H1 (cell line): ENCODE measurements at regions not wholly inside any gene's neighbourhood (a gene's known extent, or its start where the extent isn't known, plus 50 kb on each side); places are given as distances from the start of the nearest gene placed in this dataset.

Experiments
- CBX5 ChIP-seq: fragments of 300-800, 300-1000 bp; sonication (generic); IDR thresholded peaks from 2 replicates; pipeline ENCODE4 v1.7.1; 2016; ENCODE audit warnings: antibody characterized with exemption, low read length, low read depth
- HDAC2 ChIP-seq, 2 experiments: fragments of 300-600 bp in 1 of 2; sonication (generic) in 1 of 2; IDR thresholded peaks; 2 replicates each; pipeline ENCODE4 v1.6.1; 2011 to 2012; ENCODE audit warnings: low read depth in 2 of 2, low read length in 2 of 2, mild to moderate bottlenecking in 2 of 2, moderate library complexity in 2 of 2, borderline replicate concordance in 1 of 2, inconsistent platforms in 1 of 2
- SIX5 ChIP-seq: IDR thresholded peaks from 2 replicates; pipeline ENCODE4 v1.6.1; 2011; ENCODE audit warnings: mild to moderate bottlenecking, low read depth, low read length
- SP4 ChIP-seq: IDR thresholded peaks from 2 replicates; pipeline ENCODE4 v1.6.1; 2012; ENCODE audit warnings: low read length, inconsistent platforms
- USF2 ChIP-seq: IDR thresholded peaks from 2 replicates; pipeline ENCODE4 v1.6.1; 2011; ENCODE audit warnings: low read length, improper control_type of control experiment
- TF ChIP-seq, protein P1 (sequence below): fragments of 300-600 bp; sonication (generic); IDR thresholded peaks from 2 replicates; pipeline ENCODE4 v1.7.1; 2012; ENCODE audit warnings: low read length, moderate library complexity, mild to moderate bottlenecking, inconsistent platforms; ENCODE audit not compliant: insufficient replicate concordance

DNA sequence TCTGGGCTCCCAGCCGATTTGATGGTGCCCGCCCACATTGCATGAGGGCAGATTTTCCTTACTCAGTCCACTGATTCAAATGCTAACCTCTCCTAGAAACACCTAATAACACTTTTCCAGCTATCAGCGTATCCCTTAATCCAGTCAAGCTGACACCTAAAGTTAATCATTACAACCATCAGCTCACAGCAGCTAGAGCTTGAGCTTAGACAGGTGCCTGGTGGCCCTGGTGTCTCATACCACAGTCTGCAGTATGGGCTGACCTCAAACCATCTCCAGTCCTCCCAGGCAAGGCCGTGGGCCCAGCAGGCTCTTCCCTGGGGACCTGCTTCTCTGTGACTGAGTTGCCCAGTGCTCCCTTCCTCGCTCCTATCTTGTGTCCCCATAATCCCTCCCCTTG, 174.4 kb upstream of the NECTIN1 start (continued):
- TF ChIP-seq, protein P1, sequence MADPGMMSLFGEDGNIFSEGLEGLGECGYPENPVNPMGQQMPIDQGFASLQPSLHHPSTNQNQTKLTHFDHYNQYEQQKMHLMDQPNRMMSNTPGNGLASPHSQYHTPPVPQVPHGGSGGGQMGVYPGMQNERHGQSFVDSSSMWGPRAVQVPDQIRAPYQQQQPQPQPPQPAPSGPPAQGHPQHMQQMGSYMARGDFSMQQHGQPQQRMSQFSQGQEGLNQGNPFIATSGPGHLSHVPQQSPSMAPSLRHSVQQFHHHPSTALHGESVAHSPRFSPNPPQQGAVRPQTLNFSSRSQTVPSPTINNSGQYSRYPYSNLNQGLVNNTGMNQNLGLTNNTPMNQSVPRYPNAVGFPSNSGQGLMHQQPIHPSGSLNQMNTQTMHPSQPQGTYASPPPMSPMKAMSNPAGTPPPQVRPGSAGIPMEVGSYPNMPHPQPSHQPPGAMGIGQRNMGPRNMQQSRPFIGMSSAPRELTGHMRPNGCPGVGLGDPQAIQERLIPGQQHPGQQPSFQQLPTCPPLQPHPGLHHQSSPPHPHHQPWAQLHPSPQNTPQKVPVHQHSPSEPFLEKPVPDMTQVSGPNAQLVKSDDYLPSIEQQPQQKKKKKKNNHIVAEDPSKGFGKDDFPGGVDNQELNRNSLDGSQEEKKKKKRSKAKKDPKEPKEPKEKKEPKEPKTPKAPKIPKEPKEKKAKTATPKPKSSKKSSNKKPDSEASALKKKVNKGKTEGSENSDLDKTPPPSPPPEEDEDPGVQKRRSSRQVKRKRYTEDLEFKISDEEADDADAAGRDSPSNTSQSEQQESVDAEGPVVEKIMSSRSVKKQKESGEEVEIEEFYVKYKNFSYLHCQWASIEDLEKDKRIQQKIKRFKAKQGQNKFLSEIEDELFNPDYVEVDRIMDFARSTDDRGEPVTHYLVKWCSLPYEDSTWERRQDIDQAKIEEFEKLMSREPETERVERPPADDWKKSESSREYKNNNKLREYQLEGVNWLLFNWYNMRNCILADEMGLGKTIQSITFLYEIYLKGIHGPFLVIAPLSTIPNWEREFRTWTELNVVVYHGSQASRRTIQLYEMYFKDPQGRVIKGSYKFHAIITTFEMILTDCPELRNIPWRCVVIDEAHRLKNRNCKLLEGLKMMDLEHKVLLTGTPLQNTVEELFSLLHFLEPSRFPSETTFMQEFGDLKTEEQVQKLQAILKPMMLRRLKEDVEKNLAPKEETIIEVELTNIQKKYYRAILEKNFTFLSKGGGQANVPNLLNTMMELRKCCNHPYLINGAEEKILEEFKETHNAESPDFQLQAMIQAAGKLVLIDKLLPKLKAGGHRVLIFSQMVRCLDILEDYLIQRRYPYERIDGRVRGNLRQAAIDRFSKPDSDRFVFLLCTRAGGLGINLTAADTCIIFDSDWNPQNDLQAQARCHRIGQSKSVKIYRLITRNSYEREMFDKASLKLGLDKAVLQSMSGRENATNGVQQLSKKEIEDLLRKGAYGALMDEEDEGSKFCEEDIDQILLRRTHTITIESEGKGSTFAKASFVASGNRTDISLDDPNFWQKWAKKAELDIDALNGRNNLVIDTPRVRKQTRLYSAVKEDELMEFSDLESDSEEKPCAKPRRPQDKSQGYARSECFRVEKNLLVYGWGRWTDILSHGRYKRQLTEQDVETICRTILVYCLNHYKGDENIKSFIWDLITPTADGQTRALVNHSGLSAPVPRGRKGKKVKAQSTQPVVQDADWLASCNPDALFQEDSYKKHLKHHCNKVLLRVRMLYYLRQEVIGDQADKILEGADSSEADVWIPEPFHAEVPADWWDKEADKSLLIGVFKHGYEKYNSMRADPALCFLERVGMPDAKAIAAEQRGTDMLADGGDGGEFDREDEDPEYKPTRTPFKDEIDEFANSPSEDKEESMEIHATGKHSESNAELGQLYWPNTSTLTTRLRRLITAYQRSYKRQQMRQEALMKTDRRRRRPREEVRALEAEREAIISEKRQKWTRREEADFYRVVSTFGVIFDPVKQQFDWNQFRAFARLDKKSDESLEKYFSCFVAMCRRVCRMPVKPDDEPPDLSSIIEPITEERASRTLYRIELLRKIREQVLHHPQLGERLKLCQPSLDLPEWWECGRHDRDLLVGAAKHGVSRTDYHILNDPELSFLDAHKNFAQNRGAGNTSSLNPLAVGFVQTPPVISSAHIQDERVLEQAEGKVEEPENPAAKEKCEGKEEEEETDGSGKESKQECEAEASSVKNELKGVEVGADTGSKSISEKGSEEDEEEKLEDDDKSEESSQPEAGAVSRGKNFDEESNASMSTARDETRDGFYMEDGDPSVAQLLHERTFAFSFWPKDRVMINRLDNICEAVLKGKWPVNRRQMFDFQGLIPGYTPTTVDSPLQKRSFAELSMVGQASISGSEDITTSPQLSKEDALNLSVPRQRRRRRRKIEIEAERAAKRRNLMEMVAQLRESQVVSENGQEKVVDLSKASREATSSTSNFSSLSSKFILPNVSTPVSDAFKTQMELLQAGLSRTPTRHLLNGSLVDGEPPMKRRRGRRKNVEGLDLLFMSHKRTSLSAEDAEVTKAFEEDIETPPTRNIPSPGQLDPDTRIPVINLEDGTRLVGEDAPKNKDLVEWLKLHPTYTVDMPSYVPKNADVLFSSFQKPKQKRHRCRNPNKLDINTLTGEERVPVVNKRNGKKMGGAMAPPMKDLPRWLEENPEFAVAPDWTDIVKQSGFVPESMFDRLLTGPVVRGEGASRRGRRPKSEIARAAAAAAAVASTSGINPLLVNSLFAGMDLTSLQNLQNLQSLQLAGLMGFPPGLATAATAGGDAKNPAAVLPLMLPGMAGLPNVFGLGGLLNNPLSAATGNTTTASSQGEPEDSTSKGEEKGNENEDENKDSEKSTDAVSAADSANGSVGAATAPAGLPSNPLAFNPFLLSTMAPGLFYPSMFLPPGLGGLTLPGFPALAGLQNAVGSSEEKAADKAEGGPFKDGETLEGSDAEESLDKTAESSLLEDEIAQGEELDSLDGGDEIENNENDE = no peak
- TF ChIP-seq SIX5 = no peak
- TF ChIP-seq USF2 = no peak
- TF ChIP-seq CBX5 = no peak
- TF ChIP-seq SP4 = no peak
- TF ChIP-seq HDAC2 (IDR thresholded peaks at IDR 0.05; ENCODE audit: borderline replicate concordance in 1 of 2, low read depth in 2 of 2, low read length in 2 of 2) = no peak
